ENCODE measurements at regions not wholly inside any gene's neighbourhood (a gene's known extent, or its start where the extent isn't known, plus 50 kb on each side); places are given as distances from the start of the nearest gene placed in this dataset.

DNA sequence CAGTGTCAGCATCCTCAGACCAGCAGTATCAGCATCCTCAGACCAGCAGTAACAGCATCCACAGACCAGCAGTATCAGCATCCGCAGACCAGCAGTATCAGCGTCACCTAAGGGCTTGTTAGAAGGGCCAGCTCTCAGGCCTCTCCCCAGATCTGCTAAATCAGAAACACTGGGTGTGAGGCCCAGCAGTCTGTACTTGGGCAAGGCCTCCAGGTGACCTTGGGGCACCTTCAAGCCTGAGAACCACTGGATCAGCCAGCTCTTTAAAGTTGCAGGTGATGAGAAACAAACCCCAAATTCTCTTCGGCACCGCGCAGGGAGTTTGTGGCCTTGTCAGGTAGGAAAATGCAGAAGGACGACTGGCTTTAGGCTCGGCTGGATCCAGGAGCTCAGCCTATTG, 290.5 kb upstream of the CDH4 start:
- H3K27me3 ChIP-seq (ENCODE audit: insufficient read depth, poor library complexity, severe bottlenecking) = no peaks in the 10 kb centered on the region
- TF ChIP-seq REST (IDR thresholded peaks at IDR 0.05; ENCODE audit: insufficient replicate concordance, low read depth) = no peak
- no peak for TF ChIP-seq POLR2AphosphoS5 (IDR thresholded peaks at IDR 0.05; ENCODE audit: low read depth)
- TF ChIP-seq, protein P1, sequence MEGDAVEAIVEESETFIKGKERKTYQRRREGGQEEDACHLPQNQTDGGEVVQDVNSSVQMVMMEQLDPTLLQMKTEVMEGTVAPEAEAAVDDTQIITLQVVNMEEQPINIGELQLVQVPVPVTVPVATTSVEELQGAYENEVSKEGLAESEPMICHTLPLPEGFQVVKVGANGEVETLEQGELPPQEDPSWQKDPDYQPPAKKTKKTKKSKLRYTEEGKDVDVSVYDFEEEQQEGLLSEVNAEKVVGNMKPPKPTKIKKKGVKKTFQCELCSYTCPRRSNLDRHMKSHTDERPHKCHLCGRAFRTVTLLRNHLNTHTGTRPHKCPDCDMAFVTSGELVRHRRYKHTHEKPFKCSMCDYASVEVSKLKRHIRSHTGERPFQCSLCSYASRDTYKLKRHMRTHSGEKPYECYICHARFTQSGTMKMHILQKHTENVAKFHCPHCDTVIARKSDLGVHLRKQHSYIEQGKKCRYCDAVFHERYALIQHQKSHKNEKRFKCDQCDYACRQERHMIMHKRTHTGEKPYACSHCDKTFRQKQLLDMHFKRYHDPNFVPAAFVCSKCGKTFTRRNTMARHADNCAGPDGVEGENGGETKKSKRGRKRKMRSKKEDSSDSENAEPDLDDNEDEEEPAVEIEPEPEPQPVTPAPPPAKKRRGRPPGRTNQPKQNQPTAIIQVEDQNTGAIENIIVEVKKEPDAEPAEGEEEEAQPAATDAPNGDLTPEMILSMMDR (IDR thresholded peaks at IDR 0.05; ENCODE audit: insufficient read depth, low read length) = no peak
- TF ChIP-seq GABPA (IDR thresholded peaks at IDR 0.05; ENCODE audit: low read depth) = no peak
- no peak for TF ChIP-seq SPI1 (IDR thresholded peaks at IDR 0.05; ENCODE audit: borderline replicate concordance, low read depth)
- H3K27ac ChIP-seq (replicated peaks) = no peak overlapping the region
- no peak for DNase-seq (ENCODE audit: low read depth in 1 of 2, low spot score in 1 of 2)
- no peak overlapping the region for H3K4me3 ChIP-seq (replicated peaks; ENCODE audit: insufficient read depth, low read length)

DNA sequence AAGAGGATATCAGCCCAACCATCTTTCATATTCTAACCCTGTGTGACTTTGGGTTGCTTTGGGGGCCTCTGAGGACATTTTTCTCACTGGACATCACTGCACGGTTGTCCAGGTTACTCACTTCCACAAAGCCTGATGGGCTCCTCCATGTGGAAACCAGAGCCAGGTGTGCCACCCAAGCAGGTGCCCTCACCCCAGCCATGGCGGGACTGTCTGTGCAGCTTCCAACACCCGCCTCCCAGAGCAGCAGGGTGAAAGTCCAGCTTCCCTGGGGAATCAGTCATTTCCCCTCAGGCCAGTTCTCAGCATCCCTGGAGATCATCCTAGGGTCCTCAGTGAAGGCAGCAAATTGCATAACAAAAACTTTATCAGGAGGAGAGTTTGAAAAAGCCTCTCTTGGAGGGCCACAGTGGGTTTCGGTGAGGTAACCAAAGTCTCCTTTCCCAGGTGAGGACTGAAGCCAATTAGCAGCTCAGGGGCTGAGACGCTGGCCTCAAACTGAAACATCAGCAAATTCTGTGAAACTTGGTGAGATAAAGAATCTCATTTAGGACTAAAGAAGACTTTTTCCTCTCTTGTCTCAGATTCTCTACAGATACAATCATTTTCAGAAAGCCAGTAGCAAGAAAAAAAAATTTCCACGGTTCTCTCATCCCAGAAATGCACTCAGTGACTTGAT, 289.6 kb upstream of the CDH4 start:
- DNase-seq (ENCODE audit: low read depth in 1 of 2, low spot score in 1 of 2) = no peak
- no peaks in the 10 kb centered on the region for H3K27me3 ChIP-seq (ENCODE audit: insufficient read depth, poor library complexity, severe bottlenecking)
- no peak overlapping the region for H3K4me3 ChIP-seq (replicated peaks; ENCODE audit: insufficient read depth, low read length)
- H3K27ac ChIP-seq (replicated peaks) = no peak overlapping the region
- TF ChIP-seq REST (IDR thresholded peaks at IDR 0.05; ENCODE audit: insufficient replicate concordance, low read depth) = no peak
- TF ChIP-seq GABPA (IDR thresholded peaks at IDR 0.05; ENCODE audit: low read depth) = no peak
- TF ChIP-seq, protein P1 (IDR thresholded peaks at IDR 0.05; ENCODE audit: insufficient read depth, low read length) = no peak
- no peak for TF ChIP-seq SPI1 (IDR thresholded peaks at IDR 0.05; ENCODE audit: borderline replicate concordance, low read depth)
- no peak for TF ChIP-seq POLR2AphosphoS5 (IDR thresholded peaks at IDR 0.05; ENCODE audit: low read depth)

GRCh38 chr20:60963146-60963545, 288.9 kb upstream of the CDH4 start:
- TF ChIP-seq REST (IDR thresholded peaks at IDR 0.05; ENCODE audit: insufficient replicate concordance, low read depth) = no peak
- TF ChIP-seq, protein P1 (IDR thresholded peaks at IDR 0.05; ENCODE audit: insufficient read depth, low read length) = no peak
- TF ChIP-seq POLR2AphosphoS5 (IDR thresholded peaks at IDR 0.05; ENCODE audit: low read depth) = no peak
- TF ChIP-seq GABPA (IDR thresholded peaks at IDR 0.05; ENCODE audit: low read depth) = no peak
- no peak for TF ChIP-seq SPI1 (IDR thresholded peaks at IDR 0.05; ENCODE audit: borderline replicate concordance, low read depth)
- Histone ChIP-seq H3K4me3 (replicated peaks; ENCODE audit: insufficient read depth, low read length) (no peak overlapping the region), H3K27ac (replicated peaks) (no peak overlapping the region), H3K27me3 (ENCODE audit: insufficient read depth, poor library complexity, severe bottlenecking) (no peaks in the 10 kb centered on the region)
- DNase-seq (ENCODE audit: low read depth in 1 of 2, low spot score in 1 of 2) = no peak

Data from HL-60 (cell line).